Smooth muscle cell (in vitro differentiated cells): ENCODE measurements at regions not wholly inside any gene's neighbourhood (a gene's known extent, or its start where the extent isn't known, plus 50 kb on each side); places are given as distances from the start of the nearest gene placed in this dataset.

ENCODE experiments used
- DNase-seq: peaks from one replicate; lab custom pipeline; 2025; ENCODE audit not compliant: unreplicated experiment; lab: John Stamatoyannopoulos, UW
- H2AFZ ChIP-seq: fragments of 200-600 bp; sonication (generic); 2 replicates; pipeline ENCODE4 v1.6.0; 2016; ENCODE audit warnings: antibody characterized with exemption, low read depth, mild to moderate bottlenecking
- H3F3A ChIP-seq: fragments of 200-600 bp; sonication (generic); 2 replicates; pipeline ENCODE4 v1.6.0; 2017; ENCODE audit warnings: antibody characterized with exemption, low read depth
- H3K27ac ChIP-seq: fragments of 200-600 bp; sonication (generic); 2 replicates; pipeline ENCODE4 v1.5.1; 2016; ENCODE audit warnings: low read depth, mild to moderate bottlenecking
- H3K27me3 ChIP-seq: fragments of 200-600 bp; sonication (generic); 2 replicates; pipeline ENCODE4 v1.6.1; 2016; ENCODE audit warnings: low read depth, mild to moderate bottlenecking
- H3K36me3 ChIP-seq: fragments of 200-600 bp; sonication (generic); 2 replicates; pipeline ENCODE4 v1.5.1; 2016; ENCODE audit warnings: low read depth
- H3K4me1 ChIP-seq: fragments of 200-600 bp; sonication (generic); 2 replicates; pipeline ENCODE4 v1.5.1; 2016; ENCODE audit warnings: low read depth
- H3K4me2 ChIP-seq: fragments of 200-600 bp; sonication (generic); 2 replicates; pipeline ENCODE4 v1.6.0; 2016; ENCODE audit warnings: mild to moderate bottlenecking
- H3K4me3 ChIP-seq: fragments of 200-600 bp; sonication (generic); 2 replicates; pipeline ENCODE4 v1.5.1; 2016; ENCODE audit warnings: mild to moderate bottlenecking
- H3K79me2 ChIP-seq: fragments of 200-600 bp; sonication (generic); 2 replicates; pipeline ENCODE4 v1.6.0; 2016; ENCODE audit warnings: low read depth, mild to moderate bottlenecking
- H3K9ac ChIP-seq: fragments of 200-600 bp; sonication (generic); 2 replicates; pipeline ENCODE4 v1.6.0; 2016; ENCODE audit warnings: low read depth
- H3K9me3 ChIP-seq: fragments of 200-600 bp; sonication (generic); replicated peaks from 2 replicates; pipeline ENCODE4 v1.5.1; 2016; ENCODE audit warnings: low read depth
- H4K20me1 ChIP-seq: fragments of 200-600 bp; sonication (generic); 2 replicates; pipeline ENCODE4 v1.6.0; 2016; ENCODE audit warnings: low read depth
- CTCF ChIP-seq: fragments of 200-600 bp; sonication (generic); IDR thresholded peaks from 2 replicates; pipeline ENCODE4 v1.5.1; 2017; ENCODE audit warnings: borderline replicate concordance, mild to moderate bottlenecking, antibody characterized with exemption; ENCODE audit not compliant: insufficient read depth, poor library complexity, severe bottlenecking
- WGBS: methylation state at CpG from one replicate; pipeline ENCODE4 v1.1.7; 2016; ENCODE audit warnings: low lambda C conversion rate; 5-methylcytosine and 5-hydroxymethylcytosine counted together

- Histone ChIP-seq H3K79me2 (no peaks in the 10 kb centered on the region), H3K4me3 (no peak overlapping the region), H3K9ac (peak overlapping the region; percentile 16), H3F3A (no peaks in the 10 kb centered on the region), H3K27ac (peak overlapping the region; percentile 64), H3K27me3 (no peaks in the 10 kb centered on the region), H4K20me1 (no peaks in the 10 kb centered on the region), H3K4me1 (peaks cover 23% of the 10 kb centered on the region), H3K9me3 (peaks cover under 1% of the 10 kb centered on the region), H2AFZ (peak overlapping the region; percentile 87), H3K36me3 (no peaks in the 10 kb centered on the region), H3K4me2 (peak overlapping the region; percentile 72)
- DNase-seq: no peak
- 5% methylated on average over 10 of the region's 10 CpGs for WGBS
- no peak for TF ChIP-seq CTCF
Measured at GRCh38 chr16:72371307-72372086, 199.5 kb upstream of the PMFBP1 start.

- H2AFZ ChIP-seq: no peak overlapping the region
- H3K36me3 ChIP-seq: no peaks in the 10 kb centered on the region
- 59% methylated on average over 1 of the region's 1 CpG for WGBS
- no peak overlapping the region for H3K4me3 ChIP-seq
- H3K4me2 ChIP-seq: no peak overlapping the region
- no peaks in the 10 kb centered on the region for H4K20me1 ChIP-seq
- H3F3A ChIP-seq: no peaks in the 10 kb centered on the region
- no peak overlapping the region for H3K27ac ChIP-seq
- H3K4me1 ChIP-seq: peaks cover 23% of the 10 kb centered on the region
- no peak overlapping the region for H3K9ac ChIP-seq
- H3K9me3 ChIP-seq: peaks cover 2% of the 10 kb centered on the region
- TF ChIP-seq CTCF: no peak
- H3K79me2 ChIP-seq: no peaks in the 10 kb centered on the region
- no peaks in the 10 kb centered on the region for H3K27me3 ChIP-seq
- DNase-seq: no peak
Measured at GRCh38 chr16:72369274-72369673, 197.3 kb upstream of the PMFBP1 start.

GRCh38 chr16:72367851-72368250 lies 195.9 kb upstream of the PMFBP1 start:
- Histone ChIP-seq H4K20me1 (no peaks in the 10 kb centered on the region), H2AFZ (no peak overlapping the region), H3K27ac (no peak overlapping the region), H3K4me3 (no peak overlapping the region), H3K4me1 (peaks cover 23% of the 10 kb centered on the region), H3K79me2 (no peaks in the 10 kb centered on the region), H3K9ac (no peak overlapping the region), H3F3A (no peaks in the 10 kb centered on the region), H3K27me3 (no peaks in the 10 kb centered on the region), H3K9me3 (peaks cover 2% of the 10 kb centered on the region), H3K36me3 (no peaks in the 10 kb centered on the region), H3K4me2 (no peak overlapping the region)
- DNase-seq: no peak
- no peak for TF ChIP-seq CTCF

- peaks cover 2% of the 10 kb centered on the region for H3K9me3 ChIP-seq
- H3F3A ChIP-seq: no peaks in the 10 kb centered on the region
- no peaks in the 10 kb centered on the region for H3K4me1 ChIP-seq
- H3K4me3 ChIP-seq: no peak overlapping the region
- H3K36me3 ChIP-seq: no peaks in the 10 kb centered on the region
- no peak overlapping the region for H3K27ac ChIP-seq
- WGBS: 92% methylated on average over 3 of the region's 3 CpGs
- H3K27me3 ChIP-seq: no peaks in the 10 kb centered on the region
- H4K20me1 ChIP-seq: no peaks in the 10 kb centered on the region
- no peak overlapping the region for H3K9ac ChIP-seq
- no peaks in the 10 kb centered on the region for H3K79me2 ChIP-seq
- H3K4me2 ChIP-seq: no peak overlapping the region
- no peak for DNase-seq
- no peak for TF ChIP-seq CTCF
- no peak overlapping the region for H2AFZ ChIP-seq
Measured at GRCh38 chr16:72362973-72363372, 191.0 kb upstream of the PMFBP1 start.
